ENCODE measurements at regions not wholly inside any gene's neighbourhood (a gene's known extent, or its start where the extent isn't known, plus 50 kb on each side); places are given as distances from the start of the nearest gene placed in this dataset.

- no peak for TF ChIP-seq CTCF (IDR thresholded peaks at IDR 0.05; ENCODE audit: control insufficient read depth, extremely low read depth, insufficient read depth)
- no peak overlapping the region for H3K4me3 ChIP-seq (ENCODE audit: low read depth, low read length)
- DNase-seq (ENCODE audit: low read depth): peak; percentile 25
These were observed 571.4 kb upstream of the IGFBP3 start for GRCh38 chr7:46492466-46492865.

GRCh38 chr7:46490406-46490805, 569.3 kb upstream of the IGFBP3 start:
- no peak overlapping the region for H3K4me3 ChIP-seq (ENCODE audit: low read depth, low read length)
- no peak for DNase-seq (ENCODE audit: low read depth)
- TF ChIP-seq CTCF (IDR thresholded peaks at IDR 0.05; ENCODE audit: control insufficient read depth, extremely low read depth, insufficient read depth): no peak

- no peak for DNase-seq (ENCODE audit: low read depth)
- H3K4me3 ChIP-seq (ENCODE audit: low read depth, low read length): no peak overlapping the region
- TF ChIP-seq CTCF (IDR thresholded peaks at IDR 0.05; ENCODE audit: control insufficient read depth, extremely low read depth, insufficient read depth): no peak
These were observed 568.0 kb upstream of the IGFBP3 start for GRCh38 chr7:46489106-46489505.

GRCh38 chr7:46488607-46489006, 567.5 kb upstream of the IGFBP3 start:
- DNase-seq (ENCODE audit: low read depth): no peak
- no peak for TF ChIP-seq CTCF (IDR thresholded peaks at IDR 0.05; ENCODE audit: control insufficient read depth, extremely low read depth, insufficient read depth)
- no peak overlapping the region for H3K4me3 ChIP-seq (ENCODE audit: low read depth, low read length)

- TF ChIP-seq CTCF (IDR thresholded peaks at IDR 0.05; ENCODE audit: control insufficient read depth, extremely low read depth, insufficient read depth): no peak
- no peak overlapping the region for H3K4me3 ChIP-seq (ENCODE audit: low read depth, low read length)
- DNase-seq (ENCODE audit: low read depth): no peak
These were observed 565.5 kb upstream of the IGFBP3 start for GRCh38 chr7:46486256-46487206.

- no peak for DNase-seq (ENCODE audit: low read depth)
- TF ChIP-seq CTCF (IDR thresholded peaks at IDR 0.05; ENCODE audit: control insufficient read depth, extremely low read depth, insufficient read depth): no peak
- H3K4me3 ChIP-seq (ENCODE audit: low read depth, low read length): no peak overlapping the region
These were observed 564.5 kb upstream of the IGFBP3 start for GRCh38 chr7:46485481-46486065.
